SK-N-SH (cell line): ENCODE measurements at regions not wholly inside any gene's neighbourhood (a gene's known extent, or its start where the extent isn't known, plus 50 kb on each side); places are given as distances from the start of the nearest gene placed in this dataset.

Experiments used
- CTCF ChIA-PET: fragments of 300-600, 350-600 bp; formaldehyde crosslinking; extraction: SDS; loops from one replicate; lab custom pipeline; 2021; lab: Yijun Ruan, JAX
- POLR2A ChIA-PET: fragments of 350-600 bp; sonication (Branson Sonifier 250); formaldehyde crosslinking; extraction: SDS; loops from one replicate; lab custom pipeline; 2020; ENCODE audit warnings: antibody characterized with exemption, inconsistent platforms; lab: Yijun Ruan, JAX
- DNase-seq: peaks from one replicate; pipeline ENCODE4 v3.0.0; 2012
- H2AFZ ChIP-seq: fragments of 200-600 bp; sonication (generic); 2 replicates; pipeline ENCODE4 v1.8.1; 2016; ENCODE audit warnings: antibody characterized with exemption, mild to moderate bottlenecking, low read depth
- H3F3A ChIP-seq: fragments of 200-600 bp; sonication (generic); replicated peaks from 2 replicates; pipeline ENCODE3; 2016; ENCODE audit warnings: antibody characterized with exemption, mild to moderate bottlenecking; ENCODE audit not compliant: insufficient read depth
- H3K27ac ChIP-seq, 2 experiments: fragments of 200-500 bp in 1 of 2; fragments of 200-600 bp in 1 of 2; sonication (Bioruptor generic) in 1 of 2; sonication (generic), shearing (Covaris generic) in 1 of 2; 2 replicates each; pipeline versions ENCODE4 v1.5.1 to v1.6.1; 2014 to 2016; ENCODE audit warnings: low read depth in 2 of 2, inconsistent platforms in 1 of 2, low read length in 1 of 2, mild to moderate bottlenecking in 1 of 2, mixed read lengths in 1 of 2
- H3K27me3 ChIP-seq: fragments of 200-600 bp; sonication (generic), shearing (Covaris generic); 2 replicates; pipeline ENCODE4 v1.6.1; 2016; ENCODE audit warnings: mixed run types; ENCODE audit not compliant: insufficient read depth
- H3K36me3 ChIP-seq, 2 experiments: fragments of 200-500 bp in 1 of 2; fragments of 200-600 bp in 1 of 2; sonication (Bioruptor generic) in 1 of 2; sonication (generic) in 1 of 2; replicated peaks in 1 of 2; 2 replicates each; pipeline versions ENCODE3 to v1.5.1; 2014 to 2016; ENCODE audit warnings: low read length in 1 of 2, mild to moderate bottlenecking in 1 of 2; ENCODE audit not compliant: insufficient read depth in 2 of 2, control insufficient read depth in 1 of 2
- H3K4me1 ChIP-seq, 2 experiments: fragments of 200-500 bp in 1 of 2; fragments of 200-600 bp in 1 of 2; sonication (Bioruptor generic) in 1 of 2; sonication (generic), shearing (Covaris generic) in 1 of 2; 2 replicates each; pipeline versions ENCODE4 v1.5.1 to v1.6.1; 2014 to 2016; ENCODE audit warnings: low read depth in 1 of 2, low read length in 1 of 2, mixed run types in 1 of 2; ENCODE audit not compliant: insufficient read depth in 2 of 2, control insufficient read depth in 1 of 2
- H3K4me2 ChIP-seq: fragments of 200-600 bp; sonication (generic), shearing (Covaris generic); 2 replicates; pipeline ENCODE4 v1.6.1; 2017; ENCODE audit warnings: mixed run types
- H3K4me3 ChIP-seq, 2 experiments: fragments of 200-500 bp in 1 of 2; fragments of 200-600 bp in 1 of 2; sonication (Bioruptor generic) in 1 of 2; sonication (generic), shearing (Covaris generic) in 1 of 2; 2 replicates each; pipeline versions ENCODE4 v1.5.1 to v1.8.1; 2014 to 2016; ENCODE audit warnings: low read depth in 2 of 2, inconsistent platforms in 1 of 2, low read length in 1 of 2, mild to moderate bottlenecking in 1 of 2, mixed read lengths in 1 of 2, moderate library complexity in 1 of 2
- H3K79me2 ChIP-seq: fragments of 200-600 bp; sonication (generic); 2 replicates; pipeline ENCODE4 v1.8.1; 2017; ENCODE audit warnings: mild to moderate bottlenecking; ENCODE audit not compliant: insufficient read depth
- H3K9ac ChIP-seq: fragments of 200-600 bp; sonication (generic); 2 replicates; pipeline ENCODE4 v1.6.1; 2017; ENCODE audit warnings: mixed run types
- H3K9me2 ChIP-seq: fragments of 200-600 bp; sonication (generic); 2 replicates; pipeline ENCODE4 v1.6.1; 2017; ENCODE audit warnings: mixed run types
- H3K9me3 ChIP-seq: fragments of 200-600 bp; sonication (generic); 2 replicates; pipeline ENCODE4 v1.6.1; 2017; ENCODE audit warnings: mixed run types, mild to moderate bottlenecking, moderate library complexity
- H4K20me1 ChIP-seq: fragments of 200-600 bp; sonication (generic); 2 replicates; pipeline ENCODE4 v1.6.1; 2017; ENCODE audit warnings: mild to moderate bottlenecking, mixed run types; ENCODE audit not compliant: insufficient read depth
- CTCF ChIP-seq: fragments of 200-600 bp; sonication (generic); IDR thresholded peaks from 2 replicates; pipeline ENCODE4 v1.6.1; 2017; ENCODE audit warnings: antibody characterized with exemption, mild to moderate bottlenecking, moderate library complexity
- ELF1 ChIP-seq: IDR thresholded peaks from 2 replicates; pipeline ENCODE4 v1.4.0; 2012
- EP300 ChIP-seq, 2 experiments: IDR thresholded peaks; 2 replicates each; pipeline versions ENCODE4 v1.4.0 to v1.6.1; 2012; ENCODE audit warnings: borderline replicate concordance in 1 of 2, low read depth in 1 of 2, low read length in 1 of 2
- EZH2phosphoT487 ChIP-seq: fragments of 200-600 bp; sonication (generic); IDR thresholded peaks from 2 replicates; pipeline ENCODE4 v1.6.1; 2017; ENCODE audit warnings: low read depth, mixed run types, mild to moderate bottlenecking, antibody characterized with exemption, moderate library complexity, borderline replicate concordance
- IRF3 ChIP-seq: fragments of 150-350 bp; IDR thresholded peaks from 2 replicates; pipeline ENCODE4 v1.6.1; 2016; ENCODE audit warnings: mild to moderate bottlenecking, low read depth, low read length
- JUND ChIP-seq: IDR thresholded peaks from 2 replicates; pipeline ENCODE4 v1.4.0; 2012
- MAX ChIP-seq: IDR thresholded peaks from 2 replicates; pipeline ENCODE4 v1.4.0; 2012; ENCODE audit warnings: low read depth
- MEF2A ChIP-seq: IDR thresholded peaks from 2 replicates; pipeline ENCODE4 v1.4.0; 2012; ENCODE audit warnings: low read depth, borderline replicate concordance
- RFX5 ChIP-seq: IDR thresholded peaks from 2 replicates; pipeline ENCODE4 v1.6.1; 2012; ENCODE audit warnings: mild to moderate bottlenecking, improper control_type of control experiment, low read length
- YY1 ChIP-seq: IDR thresholded peaks from 2 replicates; pipeline ENCODE4 v1.4.0; 2012; ENCODE audit warnings: low read depth, mild to moderate bottlenecking
- WGBS: methylation state at CpG from one replicate; pipeline ENCODE4 v1.1.6; 2017; ENCODE audit warnings: low lambda C conversion rate; 5-methylcytosine and 5-hydroxymethylcytosine counted together

- CTCF ChIA-PET: no interaction called here
- Histone ChIP-seq H3K27ac (no peak overlapping the region), H3K4me1 (peaks cover 0 to 2% of the 10 kb centered on the region in 2 experiments; a peak in 1 of 4 replicates), H3F3A (no peaks in the 10 kb centered on the region), H3K9me3 (no peaks in the 10 kb centered on the region), H2AFZ (no peak overlapping the region), H3K27me3 (peaks cover 47% of the 10 kb centered on the region), H3K9ac (no peak overlapping the region), H3K4me2 (no peak overlapping the region), H3K36me3 (no peaks in the 10 kb centered on the region), H3K4me3 (no peak overlapping the region), H4K20me1 (no peaks in the 10 kb centered on the region), H3K79me2 (no peaks in the 10 kb centered on the region), H3K9me2 (no peaks in the 10 kb centered on the region; the same call in 1 of the 2 replicates)
- TF ChIP-seq EZH2phosphoT487: no peak
- TF ChIP-seq JUND: no peak
- no peak for TF ChIP-seq MAX
- TF ChIP-seq MEF2A: no peak
- TF ChIP-seq EP300 (IDR thresholded peaks at IDR 0.05; ENCODE audit: borderline replicate concordance in 1 of 2, low read depth in 1 of 2, low read length in 1 of 2): no peak
- no peak for TF ChIP-seq CTCF
- WGBS: 17% methylated on average over 2 of the region's 2 CpGs
- DNase-seq: no peak
- POLR2A ChIA-PET: no interaction called here
Measured at GRCh38 chr18:5626130-5626880, 82.5 kb upstream of the EPB41L3 start.

- no peaks in the 10 kb centered on the region for H3K79me2 ChIP-seq
- no peaks in the 10 kb centered on the region; the same call in 1 of the 2 replicates for H3K9me2 ChIP-seq
- no peak for TF ChIP-seq YY1
- TF ChIP-seq RFX5: no peak
- TF ChIP-seq IRF3: no peak
- TF ChIP-seq ELF1: no peak
- TF ChIP-seq, all 33 proteins: peak for 0
- 2% methylated on average over 4 of the region's 4 CpGs for WGBS
- Histone ChIP-seq H3F3A (no peaks in the 10 kb centered on the region), H2AFZ (no peak overlapping the region), H3K27me3 (peaks cover 35% of the 10 kb centered on the region), H4K20me1 (no peaks in the 10 kb centered on the region), H3K36me3 (no peaks in the 10 kb centered on the region), H3K9ac (no peak overlapping the region), H3K9me3 (no peaks in the 10 kb centered on the region), H3K4me2 (no peak overlapping the region), H3K27ac (no peak overlapping the region), H3K4me1 (peaks cover 0 to 2% of the 10 kb centered on the region in 2 experiments; a peak in 1 of 4 replicates), H3K4me3 (no peak overlapping the region)
- POLR2A ChIA-PET: no interaction called here
- no peak for DNase-seq
- CTCF ChIA-PET: no interaction called here
Measured at GRCh38 chr18:5625076-5625475, 81.3 kb upstream of the EPB41L3 start.
